Transverse colon (tissue), 4 donors: ENCODE measurements at regions not wholly inside any gene's neighbourhood (a gene's known extent, or its start where the extent isn't known, plus 50 kb on each side); places are given as distances from the start of the nearest gene placed in this dataset.

ENCODE experiments used
- CTCF ChIP-seq, 5 experiments: fragments of 200-600 bp in 3 of 5; fragments of 450-650 bp in 2 of 5; sonication (generic) in 3 of 5; IDR thresholded peaks; 1 replicate in 2 of 5; 2 replicates in 3 of 5; pipeline ENCODE4 v1.5.1; 2016 to 2017; ENCODE audit warnings: antibody characterized with exemption in 5 of 5, inconsistent platforms in 3 of 5, mild to moderate bottlenecking in 2 of 5, moderate library complexity in 1 of 5
- POLR2A ChIP-seq: fragments of 450-650 bp; IDR thresholded peaks from one replicate; pipeline ENCODE4 v1.6.1; 2016; ENCODE audit warnings: antibody characterized with exemption, mild to moderate bottlenecking, moderate library complexity
- POLR2AphosphoS5 ChIP-seq, 3 donors: sonication (generic); formaldehyde crosslinking; IDR thresholded peaks; one replicate each; pipeline ENCODE4 v1.6.1; 2016; ENCODE audit warnings: antibody characterized with exemption in 3 of 3

DNA sequence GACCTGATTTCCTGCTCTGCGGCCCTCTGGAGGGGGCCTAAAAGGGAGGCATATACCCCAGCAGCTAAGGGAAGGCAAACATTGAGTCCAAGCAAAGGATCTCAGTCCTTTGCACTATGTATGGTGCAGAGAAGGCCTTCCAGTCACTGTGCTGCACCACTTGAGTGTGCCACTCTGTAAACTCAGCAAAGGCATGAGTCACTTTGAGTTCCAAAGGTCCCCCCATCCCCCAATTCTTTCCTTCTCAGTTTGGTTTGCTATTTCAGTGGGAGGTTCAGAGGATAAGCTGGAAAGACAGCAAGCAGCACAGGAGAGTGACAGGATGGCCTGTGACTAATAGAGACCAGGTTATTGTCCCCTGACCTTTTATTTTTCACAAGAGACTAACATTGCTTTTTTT lies 131.3 kb downstream of the FHDC1 start:
- TF ChIP-seq POLR2AphosphoS5 (IDR thresholded peaks at IDR 0.05): peak in 1 of 3 donors; percentile 55
- TF ChIP-seq CTCF (IDR thresholded peaks at IDR 0.05): no peak
- no peak for TF ChIP-seq POLR2A
